ENCODE measurements at regions not wholly inside any gene's neighbourhood (a gene's known extent, or its start where the extent isn't known, plus 50 kb on each side); places are given as distances from the start of the nearest gene placed in this dataset.

GRCh38 chr13:22369840-22370239, 699.0 kb downstream of the FGF9 start:
- DNase-seq (no peak), FAIRE-seq (no peak)
- H3K36me3 ChIP-seq (ENCODE audit: control insufficient read depth in 3 of 3, insufficient read depth in 2 of 3, low read depth in 1 of 3, low read length in 3 of 3), result no peaks in the 10 kb centered on the region
- no peaks in the 10 kb centered on the region for H3K4me1 ChIP-seq (ENCODE audit: control insufficient read depth in 3 of 3, insufficient read depth in 2 of 3, low read depth in 1 of 3, low read length in 2 of 3)
- no peaks in the 10 kb centered on the region for H3K27me3 ChIP-seq (ENCODE audit: control insufficient read depth in 3 of 3, insufficient read depth in 3 of 3, low read length in 3 of 3)
- no peak overlapping the region for H3K27ac ChIP-seq (ENCODE audit: low read depth in 1 of 3, low read length in 2 of 3)
- H3K9me3 ChIP-seq (ENCODE audit: control insufficient read depth in 2 of 2, insufficient read depth in 1 of 2, low read depth in 1 of 2, low read length in 1 of 2), result peaks cover 0 to 18% of the 10 kb centered on the region in 2 donors
- H3K4me3 ChIP-seq (ENCODE audit: low read depth in 1 of 3, low read length in 3 of 3), result no peak overlapping the region

- FAIRE-seq (no peak), DNase-seq (no peak)
- no peak overlapping the region for H3K4me3 ChIP-seq (ENCODE audit: low read depth in 1 of 3, low read length in 3 of 3)
- H3K27ac ChIP-seq (ENCODE audit: low read depth in 1 of 3, low read length in 2 of 3), result no peak overlapping the region
- H3K36me3 ChIP-seq (ENCODE audit: control insufficient read depth in 3 of 3, insufficient read depth in 2 of 3, low read depth in 1 of 3, low read length in 3 of 3), result no peaks in the 10 kb centered on the region
- H3K27me3 ChIP-seq (ENCODE audit: control insufficient read depth in 3 of 3, insufficient read depth in 3 of 3, low read length in 3 of 3), result no peaks in the 10 kb centered on the region
- H3K9me3 ChIP-seq (ENCODE audit: control insufficient read depth in 2 of 2, insufficient read depth in 1 of 2, low read depth in 1 of 2, low read length in 1 of 2), result peaks cover 0 to 18% of the 10 kb centered on the region in 2 donors
- WGBS, 3 donors, result 90 to 96% (median 93%) methylated on average over 3 of the region's 3 CpGs
- H3K4me1 ChIP-seq (ENCODE audit: control insufficient read depth in 3 of 3, insufficient read depth in 2 of 3, low read depth in 1 of 3, low read length in 2 of 3), result no peaks in the 10 kb centered on the region
Measured at GRCh38 chr13:22372261-22372660, 701.4 kb downstream of the FGF9 start.

- FAIRE-seq, result no peak
- H3K4me3 ChIP-seq (ENCODE audit: low read depth in 1 of 3, low read length in 3 of 3), result no peak overlapping the region
- no peak overlapping the region for H3K27ac ChIP-seq (ENCODE audit: low read depth in 1 of 3, low read length in 2 of 3)
Measured at GRCh38 chr13:22375151-22375550, 704.3 kb downstream of the FGF9 start.

GRCh38 chr13:22387899-22388298, 717.0 kb downstream of the FGF9 start:
- FAIRE-seq (no peak), DNase-seq (no peak)
- WGBS, 3 donors, result 53 to 71% (median 54%) methylated on average over 2 of the region's 2 CpGs

More at GRCh38 chr13:22375151-22375550, 704.3 kb downstream of the FGF9 start:
- WGBS, 3 donors, result 76 to 87% (median 82%) methylated on average over 2 of the region's 2 CpGs
- H3K9me3 ChIP-seq (ENCODE audit: control insufficient read depth in 2 of 2, insufficient read depth in 1 of 2, low read depth in 1 of 2, low read length in 1 of 2), result peaks cover 0 to 18% of the 10 kb centered on the region in 2 donors
- no peaks in the 10 kb centered on the region for H3K4me1 ChIP-seq (ENCODE audit: control insufficient read depth in 3 of 3, insufficient read depth in 2 of 3, low read depth in 1 of 3, low read length in 2 of 3)
- no peak for DNase-seq
- no peaks in the 10 kb centered on the region for H3K36me3 ChIP-seq (ENCODE audit: control insufficient read depth in 3 of 3, insufficient read depth in 2 of 3, low read depth in 1 of 3, low read length in 3 of 3)
- H3K27me3 ChIP-seq (ENCODE audit: control insufficient read depth in 3 of 3, insufficient read depth in 3 of 3, low read length in 3 of 3), result no peaks in the 10 kb centered on the region

GRCh38 chr13:22399801-22400420, 729.0 kb downstream of the FGF9 start:
- no peaks in the 10 kb centered on the region for H3K4me1 ChIP-seq (ENCODE audit: control insufficient read depth in 3 of 3, insufficient read depth in 2 of 3, low read depth in 1 of 3, low read length in 2 of 3)
- no peaks in the 10 kb centered on the region for H3K9me3 ChIP-seq (ENCODE audit: control insufficient read depth in 2 of 2, insufficient read depth in 1 of 2, low read depth in 1 of 2, low read length in 1 of 2)
- no peaks in the 10 kb centered on the region for H3K36me3 ChIP-seq (ENCODE audit: control insufficient read depth in 3 of 3, insufficient read depth in 2 of 3, low read depth in 1 of 3, low read length in 3 of 3)
- no peak overlapping the region for H3K27ac ChIP-seq (ENCODE audit: low read depth in 1 of 3, low read length in 2 of 3)
- FAIRE-seq (no peak), DNase-seq (no peak)
- no peaks in the 10 kb centered on the region for H3K27me3 ChIP-seq (ENCODE audit: control insufficient read depth in 3 of 3, insufficient read depth in 3 of 3, low read length in 3 of 3)
- WGBS, 3 donors, result 70 to 90% (median 87%) methylated on average over 2 of the region's 2 CpGs
- no peak overlapping the region for H3K4me3 ChIP-seq (ENCODE audit: low read depth in 1 of 3, low read length in 3 of 3)

More at GRCh38 chr13:22387899-22388298, 717.0 kb downstream of the FGF9 start:
- Histone ChIP-seq H3K4me1 (ENCODE audit: control insufficient read depth in 3 of 3, insufficient read depth in 2 of 3, low read depth in 1 of 3, low read length in 2 of 3) (no peaks in the 10 kb centered on the region), H3K27ac (ENCODE audit: low read depth in 1 of 3, low read length in 2 of 3) (no peak overlapping the region), H3K9me3 (ENCODE audit: control insufficient read depth in 2 of 2, insufficient read depth in 1 of 2, low read depth in 1 of 2, low read length in 1 of 2) (no peaks in the 10 kb centered on the region), H3K36me3 (ENCODE audit: control insufficient read depth in 3 of 3, insufficient read depth in 2 of 3, low read depth in 1 of 3, low read length in 3 of 3) (no peaks in the 10 kb centered on the region), H3K4me3 (ENCODE audit: low read depth in 1 of 3, low read length in 3 of 3) (no peak overlapping the region), H3K27me3 (ENCODE audit: control insufficient read depth in 3 of 3, insufficient read depth in 3 of 3, low read length in 3 of 3) (no peaks in the 10 kb centered on the region)

- WGBS, 3 donors, result 81 to 91% (median 84%) methylated on average over 4 of the region's 4 CpGs
- Histone ChIP-seq H3K36me3 (ENCODE audit: control insufficient read depth in 3 of 3, insufficient read depth in 2 of 3, low read depth in 1 of 3, low read length in 3 of 3) (no peaks in the 10 kb centered on the region), H3K4me1 (ENCODE audit: control insufficient read depth in 3 of 3, insufficient read depth in 2 of 3, low read depth in 1 of 3, low read length in 2 of 3) (no peaks in the 10 kb centered on the region), H3K27ac (ENCODE audit: low read depth in 1 of 3, low read length in 2 of 3) (no peak overlapping the region), H3K27me3 (ENCODE audit: control insufficient read depth in 3 of 3, insufficient read depth in 3 of 3, low read length in 3 of 3) (no peaks in the 10 kb centered on the region), H3K9me3 (ENCODE audit: control insufficient read depth in 2 of 2, insufficient read depth in 1 of 2, low read depth in 1 of 2, low read length in 1 of 2) (no peaks in the 10 kb centered on the region), H3K4me3 (ENCODE audit: low read depth in 1 of 3, low read length in 3 of 3) (no peak overlapping the region)
- DNase-seq, result no peak
- no peak for FAIRE-seq
Measured at GRCh38 chr13:22402682-22403081, 731.8 kb downstream of the FGF9 start.

GRCh38 chr13:22403144-22403543, 732.3 kb downstream of the FGF9 start:
- Histone ChIP-seq H3K4me3 (ENCODE audit: low read depth in 1 of 3, low read length in 3 of 3) (no peak overlapping the region), H3K27me3 (ENCODE audit: control insufficient read depth in 3 of 3, insufficient read depth in 3 of 3, low read length in 3 of 3) (no peaks in the 10 kb centered on the region), H3K9me3 (ENCODE audit: control insufficient read depth in 2 of 2, insufficient read depth in 1 of 2, low read depth in 1 of 2, low read length in 1 of 2) (no peaks in the 10 kb centered on the region), H3K27ac (ENCODE audit: low read depth in 1 of 3, low read length in 2 of 3) (no peak overlapping the region), H3K4me1 (ENCODE audit: control insufficient read depth in 3 of 3, insufficient read depth in 2 of 3, low read depth in 1 of 3, low read length in 2 of 3) (no peaks in the 10 kb centered on the region), H3K36me3 (ENCODE audit: control insufficient read depth in 3 of 3, insufficient read depth in 2 of 3, low read depth in 1 of 3, low read length in 3 of 3) (no peaks in the 10 kb centered on the region)
- FAIRE-seq, result no peak
- 73 to 81% (median 76%) methylated on average over 6 of the region's 6 CpGs for WGBS, 3 donors
- no peak for DNase-seq

- Histone ChIP-seq H3K36me3 (ENCODE audit: control insufficient read depth in 3 of 3, insufficient read depth in 2 of 3, low read depth in 1 of 3, low read length in 3 of 3) (no peaks in the 10 kb centered on the region), H3K4me1 (ENCODE audit: control insufficient read depth in 3 of 3, insufficient read depth in 2 of 3, low read depth in 1 of 3, low read length in 2 of 3) (no peaks in the 10 kb centered on the region), H3K27ac (ENCODE audit: low read depth in 1 of 3, low read length in 2 of 3) (no peak overlapping the region), H3K27me3 (ENCODE audit: control insufficient read depth in 3 of 3, insufficient read depth in 3 of 3, low read length in 3 of 3) (no peaks in the 10 kb centered on the region), H3K9me3 (ENCODE audit: control insufficient read depth in 2 of 2, insufficient read depth in 1 of 2, low read depth in 1 of 2, low read length in 1 of 2) (no peaks in the 10 kb centered on the region), H3K4me3 (ENCODE audit: low read depth in 1 of 3, low read length in 3 of 3) (no peak overlapping the region)
- WGBS, 3 donors, result 80 to 93% (median 83%) methylated on average over 1 of the region's 1 CpG
- FAIRE-seq (no peak), DNase-seq (no peak)
Measured at GRCh38 chr13:22405891-22406290, 735.0 kb downstream of the FGF9 start.

- WGBS, 3 donors, result 78 to 94% (median 91%) methylated on average over 1 of the region's 1 CpG
- no peaks in the 10 kb centered on the region for H3K4me1 ChIP-seq (ENCODE audit: control insufficient read depth in 3 of 3, insufficient read depth in 2 of 3, low read depth in 1 of 3, low read length in 2 of 3)
- H3K9me3 ChIP-seq (ENCODE audit: control insufficient read depth in 2 of 2, insufficient read depth in 1 of 2, low read depth in 1 of 2, low read length in 1 of 2), result no peaks in the 10 kb centered on the region
- no peak for FAIRE-seq
- H3K27ac ChIP-seq (ENCODE audit: low read depth in 1 of 3, low read length in 2 of 3), result no peak overlapping the region
- no peaks in the 10 kb centered on the region for H3K36me3 ChIP-seq (ENCODE audit: control insufficient read depth in 3 of 3, insufficient read depth in 2 of 3, low read depth in 1 of 3, low read length in 3 of 3)
- no peak overlapping the region for H3K4me3 ChIP-seq (ENCODE audit: low read depth in 1 of 3, low read length in 3 of 3)
- H3K27me3 ChIP-seq (ENCODE audit: control insufficient read depth in 3 of 3, insufficient read depth in 3 of 3, low read length in 3 of 3), result no peaks in the 10 kb centered on the region
- DNase-seq, result no peak
Measured at GRCh38 chr13:22412452-22412851, 741.6 kb downstream of the FGF9 start.

Measured in small intestine (tissue), 7 donors.